Thoracic aorta (tissue), 2 donors: ENCODE measurements at regions not wholly inside any gene's neighbourhood (a gene's known extent, or its start where the extent isn't known, plus 50 kb on each side); places are given as distances from the start of the nearest gene placed in this dataset.

Experiments
- ATAC-seq: fragments of 150-250 bp; one replicate; pipeline ENCODE4 v1.8.0; 2017; ENCODE audit warnings: low read depth; ENCODE audit not compliant: insufficient number of reproducible peaks, low FRiP score
- DNase-seq: peaks from one replicate; pipeline ENCODE4 v3.0.0-alpha.2; 2020; ENCODE audit warnings: low spot score
- H3K27ac ChIP-seq, 2 donors: fragments of 200-600 bp; sonication (generic); 1 replicate in 1 of 2; 2 replicates in 1 of 2; pipeline ENCODE4 v1.5.1; 2016; ENCODE audit warnings: mild to moderate bottlenecking in 2 of 2, moderate library complexity in 2 of 2
- H3K27me3 ChIP-seq: fragments of 200-600 bp; sonication (generic); replicated peaks from 2 replicates; pipeline ENCODE4 v1.6.0; 2016; ENCODE audit warnings: mild to moderate bottlenecking; ENCODE audit not compliant: insufficient read depth
- H3K36me3 ChIP-seq: fragments of 200-600 bp; sonication (generic); one replicate; pipeline ENCODE4 v1.5.1; 2016
- H3K4me1 ChIP-seq, 2 donors: fragments of 200-600 bp; sonication (generic); 1 replicate in 1 of 2; 2 replicates in 1 of 2; pipeline versions ENCODE4 v1.5.1 to v1.6.0; 2016; ENCODE audit warnings: low read depth in 2 of 2, mild to moderate bottlenecking in 1 of 2; ENCODE audit not compliant: control insufficient read depth in 1 of 2
- H3K4me3 ChIP-seq: fragments of 200-600 bp; sonication (generic); 2 replicates; pipeline ENCODE4 v1.5.1; 2016; ENCODE audit warnings: mild to moderate bottlenecking
- H3K9me3 ChIP-seq: fragments of 200-600 bp; sonication (generic); 2 replicates; pipeline ENCODE4 v1.5.1; 2016
- CTCF ChIP-seq: fragments of 200-600 bp; sonication (generic); IDR thresholded peaks from one replicate; pipeline ENCODE4 v1.5.1; 2019; ENCODE audit warnings: antibody characterized with exemption

- no peaks in the 10 kb centered on the region for H3K36me3 ChIP-seq
- H3K27me3 ChIP-seq, result no peaks in the 10 kb centered on the region
- TF ChIP-seq CTCF, result no peak
- no peak overlapping the region for H3K27ac ChIP-seq
- ATAC-seq (no peak), DNase-seq (no peak)
- no peaks in the 10 kb centered on the region for H3K4me1 ChIP-seq
- H3K4me3 ChIP-seq, result no peak overlapping the region
- no peaks in the 10 kb centered on the region for H3K9me3 ChIP-seq
These were observed 384.4 kb upstream of the ZWINT start for GRCh38 chr10:56745490-56745889.

GRCh38 chr10:56728349-56728748 lies 367.3 kb upstream of the ZWINT start:
- Histone ChIP-seq H3K27ac (no peak overlapping the region), H3K4me1 (no peaks in the 10 kb centered on the region), H3K4me3 (no peak overlapping the region), H3K36me3 (no peaks in the 10 kb centered on the region), H3K9me3 (no peaks in the 10 kb centered on the region), H3K27me3 (no peaks in the 10 kb centered on the region)
- DNase-seq (no peak), ATAC-seq (no peak)
- no peak for TF ChIP-seq CTCF

- Histone ChIP-seq H3K36me3 (no peaks in the 10 kb centered on the region), H3K4me1 (no peaks in the 10 kb centered on the region), H3K4me3 (no peak overlapping the region), H3K27me3 (no peaks in the 10 kb centered on the region), H3K9me3 (no peaks in the 10 kb centered on the region), H3K27ac (no peak overlapping the region)
- no peak for DNase-seq
- no peak for TF ChIP-seq CTCF
- ATAC-seq, result no peak
These were observed 361.9 kb upstream of the ZWINT start for GRCh38 chr10:56722912-56723311.

- no peaks in the 10 kb centered on the region for H3K9me3 ChIP-seq
- H3K36me3 ChIP-seq, result no peaks in the 10 kb centered on the region
- no peak for ATAC-seq
- no peak for TF ChIP-seq CTCF
- H3K27ac ChIP-seq, result no peak overlapping the region
- no peak for DNase-seq
- H3K4me1 ChIP-seq, result no peaks in the 10 kb centered on the region
- H3K4me3 ChIP-seq, result no peak overlapping the region
- H3K27me3 ChIP-seq, result no peaks in the 10 kb centered on the region
These were observed 354.2 kb upstream of the ZWINT start for GRCh38 chr10:56715262-56715661.

- no peak for DNase-seq
- H3K27me3 ChIP-seq, result no peaks in the 10 kb centered on the region
- ATAC-seq, result no peak
- H3K4me1 ChIP-seq, result no peaks in the 10 kb centered on the region
- no peak overlapping the region for H3K4me3 ChIP-seq
- TF ChIP-seq CTCF, result no peak
- H3K9me3 ChIP-seq, result no peaks in the 10 kb centered on the region
- no peaks in the 10 kb centered on the region for H3K36me3 ChIP-seq
- no peak overlapping the region for H3K27ac ChIP-seq
These were observed 337.4 kb upstream of the ZWINT start for GRCh38 chr10:56698506-56698905.
